NCI-H2196 treated with DMSO at 0.1 percent for 48 hours (cell line): ENCODE measurements at regions not wholly inside any gene's neighbourhood (a gene's known extent, or its start where the extent isn't known, plus 50 kb on each side); places are given as distances from the start of the nearest gene placed in this dataset.

Experiments used
- DNase-seq: peaks from one replicate; lab custom pipeline; 2025; ENCODE audit not compliant: unreplicated experiment; lab: John Stamatoyannopoulos, UW

DNA sequence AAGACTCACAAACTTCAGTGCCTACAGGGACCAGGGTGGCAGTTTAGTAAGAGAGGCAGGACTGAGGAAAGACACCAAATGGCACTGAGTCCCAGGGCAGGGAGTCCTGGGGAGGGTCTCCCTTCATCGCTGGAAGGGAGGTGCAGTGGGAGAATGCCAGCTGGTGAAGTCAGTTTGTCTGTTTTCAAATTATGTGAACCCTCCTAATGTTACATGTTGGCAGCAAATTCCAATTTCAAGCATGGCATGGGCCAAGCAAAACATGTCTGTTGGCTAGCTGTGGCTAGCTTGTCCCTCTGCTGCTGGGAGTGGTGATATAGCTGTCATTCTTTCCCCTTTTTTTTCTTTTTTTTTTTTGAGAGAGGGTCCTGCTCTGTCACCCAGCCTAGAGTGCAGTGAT lies 55.9 kb upstream of the HAAO start:
- DNase-seq, result no peak

DNA sequence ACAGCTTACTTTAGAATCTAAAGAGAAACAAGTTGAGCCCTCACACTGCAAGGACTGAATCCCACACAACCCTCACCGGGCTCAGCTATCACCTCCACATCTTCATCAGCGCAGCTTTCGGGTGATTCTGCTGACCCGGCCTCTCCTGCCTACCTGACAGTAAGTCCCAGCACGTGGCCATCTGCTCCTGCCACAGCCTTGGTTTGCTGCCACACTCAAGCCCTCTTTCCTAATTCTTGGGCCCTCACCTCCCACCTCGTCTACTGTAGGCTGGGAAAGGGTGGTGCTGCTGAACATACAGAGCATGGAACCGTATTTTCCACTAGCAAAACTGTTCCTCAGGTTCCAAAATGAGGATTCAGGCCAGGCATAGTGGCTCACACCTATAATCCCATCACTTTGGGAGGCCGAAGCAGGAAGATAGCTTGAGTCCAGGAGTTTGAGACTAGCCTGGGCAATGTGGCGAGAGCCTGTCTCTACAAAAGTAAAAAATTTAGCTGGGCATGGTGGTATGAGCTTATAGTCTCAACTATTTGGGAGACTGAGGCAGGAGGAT lies 55.3 kb upstream of the HAAO start:
- no peak for DNase-seq

DNA sequence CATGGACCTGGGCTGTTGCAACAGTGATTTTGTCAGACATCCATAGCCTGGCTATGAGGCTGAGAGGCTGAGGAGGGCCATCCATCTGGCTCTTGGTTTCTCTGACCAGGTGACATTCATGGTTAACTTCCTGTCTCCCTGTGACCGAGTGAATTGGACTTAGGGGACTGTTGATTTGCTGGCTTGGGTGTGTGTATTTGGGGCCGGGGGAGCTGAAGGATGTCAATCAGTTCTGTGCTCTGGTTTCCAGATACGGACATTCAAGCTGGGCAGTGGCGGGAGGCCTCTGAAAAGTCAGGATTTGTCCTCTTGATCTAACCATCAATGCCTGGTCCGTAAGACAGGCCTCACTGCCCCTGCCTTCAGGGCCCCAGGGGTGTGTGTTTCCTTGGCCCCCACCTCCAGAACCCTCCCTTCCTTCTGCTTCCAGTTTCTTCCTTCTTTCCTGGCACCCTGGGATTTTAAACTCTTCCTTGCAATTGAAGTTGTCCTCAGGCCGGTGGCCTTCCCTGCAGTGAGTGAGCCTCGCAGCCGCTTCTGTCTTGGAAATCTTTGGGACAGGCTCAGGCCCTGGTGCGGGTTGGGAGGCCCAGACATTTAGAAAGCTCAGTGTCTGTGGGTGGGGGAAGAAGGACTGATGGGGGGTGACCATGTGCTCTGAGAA lies 54.7 kb upstream of the HAAO start:
- no peak for DNase-seq

DNA sequence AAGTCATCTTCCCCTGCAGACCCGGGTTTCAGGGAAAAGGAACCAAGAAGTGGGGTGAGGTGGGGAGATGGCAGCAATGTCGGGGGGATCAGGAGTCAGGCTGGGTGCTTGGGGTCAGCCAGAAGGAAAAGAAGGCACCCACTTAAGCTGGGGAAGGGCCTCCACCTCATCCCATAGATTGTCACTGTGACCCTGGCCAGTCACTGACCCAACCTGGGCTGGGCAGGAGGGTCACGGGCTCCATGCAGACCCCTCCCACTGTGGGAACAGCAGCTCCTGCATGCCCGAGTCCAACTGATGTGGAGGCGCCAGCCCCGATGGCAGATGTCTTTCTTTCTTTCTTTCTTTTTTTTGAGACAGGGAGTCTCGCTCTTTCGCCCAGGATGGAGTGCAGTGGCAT lies 53.6 kb upstream of the HAAO start:
- DNase-seq, result no peak

DNA sequence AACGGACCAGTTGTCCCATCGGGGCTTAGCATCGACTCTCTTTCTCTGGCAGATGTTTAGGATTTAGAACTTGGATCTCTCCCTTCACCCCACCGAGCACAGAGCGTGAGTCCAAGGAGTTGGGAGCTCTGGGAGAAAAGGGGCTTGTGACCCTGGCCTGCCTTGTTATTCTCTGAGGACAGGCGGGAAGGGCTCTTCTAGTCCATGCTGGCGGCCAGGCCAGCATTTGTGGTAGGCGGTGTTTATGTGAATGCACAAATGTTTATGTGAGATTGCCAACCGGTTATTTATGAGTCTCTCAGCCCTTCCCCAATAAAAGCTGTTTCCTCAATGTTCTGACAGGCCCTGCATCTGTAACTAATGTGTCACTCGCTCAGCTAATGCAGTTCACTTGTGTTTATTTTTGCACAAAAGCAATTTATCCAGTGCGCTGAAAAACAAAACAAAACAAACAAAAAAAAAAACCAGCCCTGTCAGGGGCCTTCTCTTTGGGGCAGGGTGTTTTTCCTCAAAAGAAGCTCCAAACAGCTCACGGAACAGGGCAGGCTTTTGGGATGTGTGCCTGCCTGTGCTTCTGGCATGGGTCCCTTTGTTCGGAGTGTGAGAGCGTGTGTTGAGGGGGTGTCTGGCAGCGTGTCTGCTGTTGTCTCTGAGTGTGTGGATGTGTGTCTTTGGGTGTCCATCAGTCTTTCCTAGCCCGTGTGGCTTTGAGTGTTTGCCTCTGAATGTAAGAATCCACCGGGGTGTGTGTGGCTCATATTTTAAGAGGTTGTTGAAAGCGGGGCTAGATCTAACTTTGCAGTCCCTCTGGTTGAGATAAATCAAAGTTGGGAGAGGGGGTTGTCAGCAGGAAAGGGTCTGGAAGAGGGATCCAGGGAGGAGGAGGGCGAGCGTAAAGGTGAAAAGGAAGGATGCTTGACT lies 52.8 kb upstream of the HAAO start:
- DNase-seq, result no peak

DNA sequence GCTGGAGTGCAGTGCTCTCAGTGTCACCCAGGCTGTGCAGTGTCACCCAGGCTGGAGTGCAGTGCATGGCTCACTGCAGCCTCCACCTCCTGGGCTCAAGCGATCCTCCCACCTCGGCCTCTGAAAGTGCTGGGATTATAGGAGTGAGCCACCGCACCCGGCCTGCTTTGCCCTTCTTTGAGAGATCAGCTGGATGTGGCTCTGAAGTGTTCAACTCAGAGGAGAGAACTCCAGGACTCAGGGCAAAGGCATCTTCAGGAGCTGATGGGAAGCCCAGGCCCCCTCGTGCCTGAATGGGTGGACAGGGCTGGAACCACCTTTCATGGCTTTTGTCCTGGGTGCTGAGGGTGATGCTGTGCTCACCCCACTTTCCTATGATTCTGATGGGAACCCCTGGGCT lies 52.0 kb upstream of the HAAO start:
- DNase-seq, result no peak

DNA sequence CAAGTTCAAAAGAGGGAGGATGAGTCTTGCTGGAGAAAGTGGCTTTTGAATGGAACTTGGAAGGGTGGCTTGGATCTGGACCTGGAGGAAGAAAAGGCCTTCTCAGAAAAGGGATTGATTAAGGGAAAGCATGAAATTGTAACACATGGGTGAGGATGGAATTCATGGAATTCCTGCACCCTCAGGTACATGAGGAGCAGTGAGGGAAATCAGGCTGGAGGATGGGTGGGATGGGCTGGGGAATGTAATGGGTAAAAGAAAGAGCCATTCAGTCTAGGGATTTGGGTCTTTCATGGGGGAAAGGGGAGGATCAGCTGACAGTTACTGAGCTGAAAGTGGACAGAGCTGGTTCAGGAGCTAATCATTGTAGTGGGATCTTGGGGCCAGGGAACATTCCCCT lies 51.2 kb upstream of the HAAO start:
- DNase-seq, result no peak

DNA sequence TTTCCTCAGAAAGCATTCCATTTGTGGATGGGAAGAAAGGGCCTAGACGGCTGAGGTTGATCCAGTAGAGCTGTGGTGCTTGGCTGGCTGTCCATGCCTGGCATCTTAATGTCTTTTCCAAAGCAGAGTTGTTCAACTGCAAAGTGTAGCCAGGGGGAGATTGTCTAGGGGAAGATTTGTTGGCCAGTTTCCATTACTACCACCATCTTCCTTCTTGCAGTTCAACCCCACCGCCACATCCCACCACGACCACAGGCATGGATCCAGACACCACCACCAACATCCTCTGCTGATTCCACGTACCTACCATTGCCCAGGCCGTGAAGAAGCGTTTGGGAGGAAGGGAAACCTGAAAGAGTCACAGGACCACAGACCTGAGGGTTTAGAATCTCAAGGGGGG lies 50.7 kb upstream of the HAAO start:
- no peak for DNase-seq

DNA sequence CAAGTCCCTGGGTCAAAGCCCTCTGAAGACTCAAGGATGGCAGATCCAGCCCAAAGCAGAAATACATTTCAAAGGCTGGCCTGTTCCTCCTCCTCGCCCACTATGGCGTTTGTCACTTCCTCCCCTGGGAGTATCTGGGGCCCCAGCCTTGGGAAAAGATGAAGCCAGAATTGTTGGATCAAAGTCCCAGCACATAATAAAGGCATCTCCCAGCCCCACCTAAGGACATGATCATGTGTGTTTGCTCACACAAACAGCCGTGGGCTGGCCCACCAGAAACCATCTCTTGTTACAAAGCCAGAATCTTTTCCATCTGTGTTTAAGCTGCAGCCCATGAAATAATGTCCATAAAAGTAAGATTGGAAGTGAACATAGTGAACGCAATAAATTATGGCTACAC lies 50.1 kb upstream of the HAAO start:
- no peak for DNase-seq
